GM18520 (cell line): ENCODE measurements at regions not wholly inside any gene's neighbourhood (a gene's known extent, or its start where the extent isn't known, plus 50 kb on each side); places are given as distances from the start of the nearest gene placed in this dataset.
A peak's percentile ranks its signal among the peaks of the same experiment; 100 is the strongest.
"Not testable (repeated sequence)": the region's sequence is repeated elsewhere in the genome, so short reads cannot be mapped to it uniquely, and the experiment has no call there.

Experiments used
- ATAC-seq: cut with Tn5 transposase; IDR thresholded peaks from one replicate; pipeline ENCODE4 v1.9.1; 2021; ENCODE audit not compliant: unreplicated experiment

DNA sequence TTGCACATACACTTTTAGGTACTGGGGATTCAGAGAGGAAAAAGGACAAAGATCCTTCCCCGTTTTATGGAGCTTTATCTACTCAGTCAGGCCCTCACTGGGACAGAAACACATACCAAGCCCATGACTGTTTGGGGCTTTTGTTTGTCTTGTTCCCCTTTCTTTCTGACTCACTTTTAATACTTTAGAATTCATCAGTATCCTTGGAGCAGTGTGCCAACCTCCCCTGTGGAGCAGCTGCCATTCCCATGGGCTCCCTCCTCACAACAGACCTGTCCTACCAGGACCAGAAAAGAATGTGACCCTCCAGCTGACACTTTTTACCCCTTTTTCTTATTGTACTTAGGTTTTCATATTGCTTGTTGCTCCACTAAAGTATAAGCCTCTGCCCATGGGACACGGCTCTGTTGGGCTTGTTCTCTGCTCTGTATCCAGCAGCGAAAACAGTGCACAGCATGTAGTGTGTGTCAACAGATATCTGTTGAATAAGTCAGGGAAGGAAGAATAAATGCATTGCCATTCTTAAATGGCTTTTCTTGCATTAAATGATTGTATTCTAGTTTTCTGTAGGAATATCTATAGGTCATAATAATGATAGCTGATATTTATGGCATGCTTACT, 431.1 kb downstream of the EFNB2 start:
- ATAC-seq = no peak

GRCh38 chr13:106103779-106104178, 431.7 kb downstream of the EFNB2 start:
- no peak for ATAC-seq

DNA sequence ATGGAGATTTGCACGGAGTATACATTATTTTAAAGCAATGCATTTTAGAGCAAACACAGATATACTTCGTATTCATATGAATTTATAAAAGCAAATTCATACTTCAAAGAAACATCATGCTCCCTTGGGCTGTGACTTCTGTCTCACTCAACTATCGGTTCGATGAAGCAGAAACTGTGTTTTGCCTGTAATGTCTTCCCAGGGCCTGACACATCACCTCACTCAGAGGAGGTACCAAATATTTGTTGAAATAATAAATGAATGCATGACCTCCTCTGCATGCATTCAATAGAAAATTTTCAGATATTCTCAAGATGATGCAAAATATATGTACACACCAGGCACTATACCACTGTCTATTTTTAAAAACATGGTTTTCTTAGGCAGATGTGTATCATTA, 432.7 kb downstream of the EFNB2 start:
- ATAC-seq = no peak

- ATAC-seq = no peak
These were observed 434.3 kb downstream of the EFNB2 start for GRCh38 chr13:106101201-106101600.

DNA sequence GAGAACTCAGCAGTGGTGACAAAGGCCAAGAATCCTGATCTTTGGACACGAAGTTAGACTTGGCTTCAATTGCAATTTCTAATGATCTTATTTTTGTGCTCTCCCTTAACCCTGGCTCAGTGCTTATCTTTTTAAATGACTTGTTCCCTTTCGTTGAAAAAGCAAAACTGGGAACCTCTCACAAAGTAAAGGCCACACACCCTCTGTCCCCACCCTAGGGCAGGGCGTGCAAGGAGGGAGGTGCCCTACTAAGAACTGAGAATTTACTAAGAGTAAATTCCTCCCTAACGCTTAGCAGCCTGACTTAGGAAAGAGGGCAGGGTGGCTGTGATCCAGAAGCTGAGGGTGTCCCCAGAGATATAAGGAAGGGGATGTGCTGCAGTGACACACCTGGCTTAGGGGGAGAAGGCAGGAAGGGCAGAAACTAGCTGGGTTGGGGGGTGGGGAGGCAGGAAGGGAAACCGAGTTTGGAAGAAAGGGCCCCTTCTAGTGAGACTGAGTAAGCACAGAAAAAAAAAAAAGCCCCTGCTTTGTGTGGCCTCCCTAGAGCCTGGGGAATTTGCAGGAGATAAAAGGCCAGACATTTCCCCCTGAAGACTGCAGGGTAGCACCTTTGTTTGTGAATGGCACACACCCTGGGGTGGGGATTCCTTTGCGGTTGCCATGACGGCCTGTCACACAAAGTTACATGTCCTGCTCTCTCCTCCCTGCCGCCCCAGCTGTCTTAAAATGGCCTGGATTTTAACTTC, 435.1 kb downstream of the EFNB2 start:
- peak; percentile 48 for ATAC-seq

GRCh38 chr13:106099765-106100164, 435.7 kb downstream of the EFNB2 start:
- no peak for ATAC-seq

GRCh38 chr13:106098778-106099177, 436.7 kb downstream of the EFNB2 start:
- no peak for ATAC-seq

- no peak for ATAC-seq
These were observed 438.8 kb downstream of the EFNB2 start for GRCh38 chr13:106096661-106097092.

- no peak for ATAC-seq
These were observed 439.5 kb downstream of the EFNB2 start for GRCh38 chr13:106095919-106096318.

DNA sequence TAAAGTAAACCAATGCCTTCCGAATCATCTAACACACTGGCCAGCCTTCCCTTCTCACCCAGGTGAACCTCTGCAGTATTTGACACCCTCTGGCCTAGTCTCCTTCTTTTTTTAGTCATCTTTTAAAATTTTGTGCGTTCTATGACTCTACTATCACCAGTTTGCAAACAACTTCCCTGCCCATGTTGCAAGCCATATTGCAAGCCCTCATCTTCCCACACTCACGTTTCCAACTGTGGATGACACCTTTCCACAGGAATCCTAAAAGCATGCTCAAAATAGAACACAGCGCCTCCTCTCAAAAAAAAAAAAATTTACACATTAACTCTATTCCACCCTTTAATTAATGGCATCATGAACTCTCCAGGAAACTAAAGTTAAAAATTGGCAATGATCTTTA, 440.1 kb downstream of the EFNB2 start:
- ATAC-seq = no peak

GRCh38 chr13:106090001-106090400, 445.5 kb downstream of the EFNB2 start:
- ATAC-seq = no peak

GRCh38 chr13:106089261-106089980, 446.0 kb downstream of the EFNB2 start:
- no peak for ATAC-seq

- ATAC-seq = no peak
These were observed 447.4 kb downstream of the EFNB2 start for GRCh38 chr13:106088085-106088484.

DNA sequence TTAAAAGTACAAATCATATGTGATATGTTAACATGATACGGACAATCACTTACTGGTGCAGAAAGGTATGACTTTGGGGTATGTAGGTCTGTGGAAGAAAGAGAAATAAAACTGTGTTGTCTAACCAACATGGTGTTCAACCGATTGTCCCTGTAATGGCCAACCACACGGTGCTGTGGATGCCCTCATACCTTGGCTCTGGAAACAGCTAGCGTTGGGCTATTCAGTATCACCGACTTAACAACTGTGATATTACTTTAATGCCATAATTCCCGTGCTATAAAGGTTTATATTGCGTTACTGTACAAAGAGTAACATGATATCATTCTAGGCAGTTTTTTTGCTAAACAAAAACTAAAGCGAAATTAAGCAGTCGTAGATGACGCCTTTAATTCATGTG, 448.3 kb downstream of the EFNB2 start:
- no peak for ATAC-seq

- no peak for ATAC-seq
These were observed 451.7 kb downstream of the EFNB2 start for GRCh38 chr13:106083620-106084350.

DNA sequence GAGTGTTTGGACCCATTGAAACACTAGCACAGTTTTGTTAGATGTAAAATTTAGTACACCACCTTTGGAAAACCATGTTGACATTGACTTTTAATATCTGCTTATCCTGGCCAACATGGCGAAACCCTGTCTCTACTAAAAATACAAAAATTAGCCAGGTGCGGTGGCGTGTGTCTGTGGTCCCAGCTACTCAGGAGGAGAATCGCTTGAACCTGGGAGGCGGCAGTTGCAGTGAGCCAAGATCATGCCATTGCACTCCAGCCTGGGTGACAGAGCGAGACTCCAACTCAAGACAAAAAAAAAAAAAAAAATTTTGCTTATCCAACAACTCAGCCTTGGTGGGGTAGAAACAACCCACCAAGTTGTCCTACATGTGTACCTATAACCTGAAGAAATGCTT, 454.2 kb downstream of the EFNB2 start:
- ATAC-seq = not testable (repeated sequence)

DNA sequence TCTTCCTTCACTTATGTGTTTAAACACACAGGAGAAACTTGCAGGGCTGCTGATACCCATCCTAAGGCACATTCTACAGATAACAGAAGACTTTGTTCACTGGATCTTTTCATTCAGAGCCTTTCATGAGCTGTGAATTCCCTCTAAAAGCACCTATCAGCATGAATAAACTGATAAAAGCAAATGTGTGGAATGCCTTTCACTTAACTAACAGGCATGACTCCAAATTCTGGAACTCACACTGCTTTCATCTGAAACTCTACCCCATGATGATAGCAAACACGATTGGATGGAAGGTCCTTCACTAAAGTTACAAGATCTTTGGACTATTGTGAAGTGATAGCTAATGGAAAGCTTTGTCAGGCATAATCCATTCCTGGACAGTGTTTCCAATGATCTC, 457.3 kb downstream of the EFNB2 start:
- ATAC-seq = no peak

DNA sequence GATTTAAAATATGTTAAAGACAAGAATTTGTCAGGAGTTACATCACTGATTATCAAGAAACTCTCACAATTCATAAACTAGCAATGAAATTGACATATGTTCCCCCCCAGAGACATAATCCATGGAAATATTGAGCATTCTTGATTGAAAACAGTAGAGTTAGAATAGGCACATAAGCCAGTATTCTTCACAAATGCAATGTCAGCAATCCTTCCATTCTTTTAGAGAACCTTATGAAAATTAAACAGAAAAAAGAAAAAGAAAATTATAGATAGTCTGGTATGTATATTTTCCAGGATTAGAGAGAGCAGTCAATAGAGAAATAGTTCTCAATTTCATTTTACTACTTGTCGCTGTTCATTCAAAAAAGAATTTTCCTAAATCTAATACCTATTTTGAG, 458.4 kb downstream of the EFNB2 start:
- no peak for ATAC-seq

- no peak for ATAC-seq
These were observed 463.4 kb downstream of the EFNB2 start for GRCh38 chr13:106072014-106072413.

DNA sequence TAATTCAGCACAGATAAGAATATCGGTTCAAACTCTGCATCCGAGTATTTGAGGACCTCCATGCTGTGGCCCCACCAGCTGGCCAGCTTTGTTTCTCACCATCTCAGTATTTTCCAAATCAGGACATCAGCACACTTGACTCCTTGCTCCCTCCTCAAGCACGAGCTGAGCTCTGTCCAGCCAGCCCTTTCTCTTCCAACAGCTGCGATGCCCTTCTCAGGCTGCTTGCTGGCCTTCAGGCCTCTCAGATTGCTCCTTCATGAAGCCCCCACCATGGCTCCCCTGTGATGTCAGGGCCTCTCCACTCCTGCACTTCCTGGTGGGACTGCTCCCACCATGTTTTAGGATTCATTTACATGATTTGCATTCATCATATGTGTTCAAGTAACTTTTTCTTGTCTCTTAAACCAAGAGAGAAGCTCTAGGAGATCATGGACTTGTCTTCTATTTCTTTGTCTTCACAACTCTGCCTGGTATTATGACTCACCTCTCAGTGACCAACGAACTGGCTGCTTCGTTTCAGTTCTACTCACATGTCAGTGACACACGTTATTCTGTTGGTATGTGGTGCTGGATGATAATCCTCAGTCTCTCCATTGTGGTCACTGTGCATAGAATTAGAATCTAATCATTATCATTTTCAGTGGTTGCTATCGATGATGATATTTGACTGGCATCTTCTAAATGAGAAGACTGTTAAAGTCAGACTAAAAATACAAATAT, 471.7 kb downstream of the EFNB2 start:
- ATAC-seq = no peak

GRCh38 chr13:106061781-106062180, 473.7 kb downstream of the EFNB2 start:
- ATAC-seq = no peak
